HL-60/S4 treated with phorbol 12-myristate 13-acetate at 8.2 ng/mL for 4 days and 3 days (cell line): ENCODE measurements at regions not wholly inside any gene's neighbourhood (a gene's known extent, or its start where the extent isn't known, plus 50 kb on each side); places are given as distances from the start of the nearest gene placed in this dataset.

Source experiments
- in situ Hi-C: fragments of 300-500 bp; cut with MboI; formaldehyde crosslinking; loops from 2 replicates; pipeline ENCODE4 v1.15.0; 2022; ENCODE audit warnings: low sequenced_read_pairs

DNA sequence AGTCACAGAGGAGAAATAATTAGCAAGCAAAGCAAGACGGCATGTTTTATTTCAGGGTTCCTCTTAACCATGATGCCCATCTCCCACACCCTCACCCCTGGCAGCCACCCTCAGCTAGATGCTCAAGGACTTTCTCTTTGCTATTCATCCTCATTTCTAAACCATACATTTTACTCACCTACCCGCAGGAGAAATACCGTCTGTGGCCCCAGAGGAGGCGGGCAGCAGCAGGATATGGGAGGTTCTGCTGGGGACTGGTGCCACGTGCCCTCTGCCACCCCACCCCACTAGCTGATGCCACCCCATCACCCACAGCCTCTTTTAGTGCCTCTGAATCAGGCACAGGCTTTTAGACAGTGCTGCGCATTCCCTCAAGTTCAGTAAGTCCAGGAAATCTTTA is 168.7 kb upstream of the ITGB1 start:
- in situ Hi-C loops, result no loop called here

DNA sequence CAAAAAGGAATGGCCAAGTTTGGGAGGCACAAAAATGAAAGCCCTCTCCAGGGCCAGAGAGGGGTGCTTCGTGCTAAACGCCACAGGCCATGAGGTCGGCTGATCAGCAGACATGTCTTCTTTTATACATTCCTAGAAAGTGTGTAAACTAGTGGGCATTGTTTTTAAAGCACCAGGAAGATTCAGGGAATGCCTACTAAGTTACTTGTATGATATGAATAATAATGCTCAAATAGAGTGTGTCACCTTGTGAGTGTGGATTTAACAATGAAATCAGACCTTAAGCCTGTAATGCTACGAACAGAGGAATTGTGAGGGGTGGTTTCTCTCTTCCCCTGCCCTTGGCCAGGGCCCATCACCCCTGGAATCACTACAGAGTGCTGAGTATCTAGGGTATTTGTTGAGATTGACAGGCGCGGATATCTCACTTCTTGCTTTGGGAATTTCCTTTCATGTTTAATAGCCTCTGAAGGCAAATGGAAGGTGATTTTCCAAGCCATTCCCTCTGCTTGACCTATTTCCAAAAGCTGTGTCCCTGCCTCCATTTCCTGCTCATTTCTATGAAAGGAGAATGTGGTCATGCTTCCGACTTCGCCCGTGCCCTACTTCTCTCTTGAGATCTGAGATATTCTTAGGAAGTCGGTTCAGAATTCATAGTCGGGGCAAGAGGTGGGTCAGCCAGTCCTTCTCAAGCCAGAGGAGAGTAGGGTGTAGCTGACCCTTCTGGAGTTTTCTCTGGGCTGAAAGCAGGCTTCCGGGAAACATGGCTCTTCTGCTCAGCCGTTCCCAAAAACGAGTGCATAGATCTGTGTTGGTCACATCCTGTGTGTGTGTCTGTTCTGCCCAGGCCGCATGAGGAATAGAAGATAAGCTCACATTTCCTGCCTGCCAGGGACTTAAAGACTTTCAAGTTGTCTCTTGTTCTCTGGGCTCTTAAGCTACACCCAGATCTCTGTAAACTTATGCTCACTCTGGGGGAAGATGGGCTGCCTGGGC is 167.8 kb upstream of the ITGB1 start:
- in situ Hi-C loops, result no loop called here

DNA sequence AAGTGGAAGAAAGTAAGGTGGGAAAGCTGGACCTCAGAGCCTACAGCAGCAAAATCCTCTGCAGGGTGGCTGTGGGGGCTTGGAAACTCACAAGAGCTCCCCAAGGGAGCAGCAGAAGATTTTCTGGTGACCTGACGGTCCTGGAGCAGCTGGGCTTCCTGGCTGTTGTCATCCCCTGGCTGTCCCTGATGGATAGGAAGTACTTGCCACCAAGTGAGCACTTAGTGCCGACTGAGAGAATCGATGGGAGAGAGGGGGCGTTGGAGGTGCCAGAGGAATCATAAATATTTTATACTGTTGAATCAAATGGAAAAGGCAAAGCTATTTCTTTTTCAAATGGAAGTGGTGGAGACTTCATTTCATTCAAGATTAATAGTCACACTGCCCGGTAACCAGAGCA is 167.1 kb upstream of the ITGB1 start:
- in situ Hi-C loops, result no loop called here

DNA sequence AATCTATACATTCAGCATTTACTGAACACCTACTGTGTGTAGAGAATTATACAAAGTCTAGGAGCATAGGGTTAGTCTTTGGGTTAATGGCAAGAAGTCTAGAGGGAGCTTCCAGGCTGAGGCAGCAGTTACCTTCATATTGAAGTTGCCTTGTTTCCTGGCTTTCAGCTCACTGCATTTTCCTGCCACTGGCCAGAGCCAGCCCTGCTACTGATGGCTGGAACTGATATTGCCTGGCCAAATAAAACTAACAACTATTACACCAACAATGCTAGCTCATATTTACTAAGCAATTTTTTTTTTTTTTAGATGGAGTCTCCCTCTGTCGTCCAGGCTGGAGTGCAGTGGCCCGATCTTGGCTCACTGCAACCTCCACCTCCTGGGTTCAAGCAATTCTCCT is 165.7 kb upstream of the ITGB1 start:
- in situ Hi-C loops, result no loop called here

DNA sequence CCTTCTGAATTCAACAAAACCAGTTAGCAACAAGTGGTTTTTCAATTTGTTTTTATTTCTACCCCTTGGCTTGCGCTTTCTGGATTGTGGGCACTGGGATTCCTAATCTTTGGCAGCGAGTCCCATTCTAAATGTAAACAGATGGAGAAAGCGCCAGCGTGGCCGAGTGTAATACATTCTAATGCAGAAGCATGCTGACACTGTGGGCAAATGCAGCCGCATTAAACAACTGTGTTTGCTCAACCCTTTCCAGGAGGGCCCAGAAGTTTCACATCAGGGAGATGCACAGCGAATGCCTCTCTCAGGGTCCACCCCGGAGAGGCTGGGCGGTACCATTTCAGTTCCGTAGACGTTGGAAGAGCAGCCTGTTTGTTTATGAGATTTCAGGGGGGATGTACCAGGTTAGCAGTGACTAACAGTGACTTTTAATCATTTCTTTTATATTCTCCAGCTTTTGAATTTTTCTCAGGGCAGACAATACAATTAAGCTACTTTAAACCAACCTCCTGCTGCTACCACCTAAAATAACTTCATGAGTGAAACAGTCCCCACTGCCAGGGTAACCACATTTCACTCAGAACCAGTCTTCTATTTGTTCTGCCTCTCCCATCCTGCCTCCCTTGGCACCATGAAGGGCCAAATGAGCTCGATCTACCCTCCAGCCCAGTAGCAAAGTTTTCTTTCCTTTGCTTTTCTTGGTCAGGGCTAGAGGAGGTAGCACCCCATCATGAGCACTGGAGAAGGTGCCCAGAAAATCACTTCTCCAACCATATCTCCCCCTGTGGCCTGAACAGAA is 164.2 kb upstream of the ITGB1 start:
- in situ Hi-C loops, result no loop called here

DNA sequence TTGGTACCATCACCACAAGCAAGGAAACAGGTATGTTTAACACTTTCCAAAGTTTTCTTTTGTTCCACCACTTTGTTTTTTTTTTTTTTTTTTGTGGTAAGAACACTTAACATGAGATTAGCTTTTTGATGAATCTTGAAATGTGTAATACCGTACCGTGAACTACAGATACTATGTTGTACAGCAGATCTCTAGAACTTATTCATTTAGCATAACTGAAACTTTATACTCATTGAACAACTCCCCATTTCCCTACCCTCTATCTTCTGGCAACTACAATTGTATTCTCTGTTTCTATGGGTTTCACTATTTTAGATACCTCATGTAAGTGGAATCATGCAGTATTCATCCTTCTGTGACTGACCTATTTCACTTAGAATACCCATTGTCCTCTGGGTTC is 162.7 kb upstream of the ITGB1 start:
- in situ Hi-C loops, result no loop called here

DNA sequence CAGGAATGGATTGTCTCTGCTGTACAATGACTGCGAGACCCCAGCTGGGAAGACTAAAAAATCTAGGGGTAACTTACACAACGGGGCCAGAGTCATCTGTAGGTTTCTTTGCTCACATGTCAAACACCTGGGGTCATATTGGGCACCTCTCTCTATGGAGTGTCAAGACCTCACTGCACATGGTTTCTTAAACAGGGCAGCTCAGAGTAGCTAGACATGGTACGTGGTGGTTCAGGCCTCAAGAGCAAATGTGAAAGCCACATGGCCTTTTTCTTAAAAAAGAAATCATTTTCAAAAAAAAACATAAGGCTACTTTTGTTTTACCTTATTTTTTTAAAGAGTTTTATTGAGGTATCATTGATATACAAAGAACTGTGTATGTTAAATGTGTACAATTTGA is 162.2 kb upstream of the ITGB1 start:
- in situ Hi-C loops, result no loop called here

DNA sequence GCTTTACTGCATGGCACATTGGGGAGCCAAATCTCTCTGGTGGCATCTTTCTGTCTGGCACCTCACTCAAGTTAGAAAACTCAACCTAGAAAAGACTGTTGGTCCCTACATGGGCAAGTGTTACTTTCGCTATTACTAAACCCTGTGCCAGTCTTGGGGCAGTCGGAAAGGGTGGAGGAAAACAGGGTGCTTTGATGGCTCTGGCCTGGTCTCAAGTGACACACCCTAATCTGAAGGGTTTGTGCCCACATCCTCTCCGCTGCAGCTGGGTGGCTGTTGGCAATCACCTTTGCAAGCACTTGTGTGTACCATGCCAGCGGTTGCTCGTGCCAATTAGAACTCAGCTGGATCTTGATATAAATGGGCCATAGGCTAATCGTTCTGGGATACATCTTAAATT is 159.8 kb upstream of the ITGB1 start:
- in situ Hi-C loops, result no loop called here

DNA sequence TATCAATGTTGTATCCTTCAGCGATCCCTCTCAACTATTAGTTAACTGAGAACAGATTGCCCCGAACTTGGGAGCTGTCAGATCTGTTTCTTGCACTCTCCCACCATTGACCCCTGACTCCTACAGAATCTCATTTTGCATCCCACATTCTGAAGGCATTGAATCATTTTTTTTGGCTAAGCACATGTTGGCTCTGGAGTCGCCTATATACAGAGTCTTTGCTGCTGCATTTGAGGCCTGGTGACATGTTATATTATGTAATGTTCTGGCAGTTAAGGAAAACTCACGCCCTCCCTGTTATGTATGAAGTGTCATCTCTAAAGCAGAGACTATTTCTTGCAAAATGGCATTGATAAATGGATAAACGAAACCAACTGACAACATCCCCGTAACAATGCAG is 159.2 kb upstream of the ITGB1 start:
- in situ Hi-C loops, result no loop called here

DNA sequence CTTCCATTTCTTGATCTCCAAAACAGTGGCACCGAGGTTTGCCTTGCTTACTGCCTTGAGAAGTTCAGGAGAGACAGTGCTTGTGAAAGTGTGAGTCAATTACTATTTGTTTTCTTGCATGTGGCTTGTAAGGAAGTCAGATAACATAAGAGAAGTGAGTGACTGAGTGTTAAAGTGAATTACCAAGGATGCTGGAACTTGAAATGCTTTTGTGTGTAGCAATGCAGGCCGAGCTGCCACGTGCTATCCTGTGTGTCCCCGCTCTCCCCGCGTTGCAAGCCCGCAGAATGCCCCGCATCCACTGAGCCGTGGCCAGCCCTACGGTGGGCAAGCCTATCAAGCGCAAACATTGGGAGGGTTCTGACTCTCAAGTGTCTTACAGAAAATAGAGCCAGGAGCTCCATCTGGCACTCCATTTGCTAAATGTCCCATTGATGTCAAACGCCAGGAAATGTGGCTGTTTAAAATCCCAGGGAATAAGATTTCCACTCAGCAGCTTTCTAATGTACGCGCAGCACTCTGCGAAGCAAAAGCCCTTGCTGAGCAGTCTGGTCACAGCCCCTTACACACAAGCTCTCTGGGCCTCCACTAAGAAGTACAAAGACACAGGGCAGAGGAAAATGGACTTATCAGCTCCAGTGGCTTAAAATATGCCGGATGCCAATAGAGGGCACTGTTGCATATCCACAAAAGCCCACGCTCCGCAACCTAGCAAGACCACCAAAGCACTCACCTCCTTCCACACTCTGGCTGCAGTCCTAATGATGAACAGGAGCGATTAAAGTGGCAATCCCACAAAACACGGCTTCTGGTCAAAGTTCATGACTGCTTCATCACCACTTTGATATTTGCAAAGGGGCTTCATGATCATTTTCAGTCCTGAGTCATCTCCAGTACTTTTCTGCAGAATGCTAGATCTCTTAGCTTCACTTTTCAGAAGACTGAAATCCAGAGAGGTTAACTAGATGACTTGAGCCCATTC is 158.0 kb upstream of the ITGB1 start:
- in situ Hi-C loops, result no loop called here

DNA sequence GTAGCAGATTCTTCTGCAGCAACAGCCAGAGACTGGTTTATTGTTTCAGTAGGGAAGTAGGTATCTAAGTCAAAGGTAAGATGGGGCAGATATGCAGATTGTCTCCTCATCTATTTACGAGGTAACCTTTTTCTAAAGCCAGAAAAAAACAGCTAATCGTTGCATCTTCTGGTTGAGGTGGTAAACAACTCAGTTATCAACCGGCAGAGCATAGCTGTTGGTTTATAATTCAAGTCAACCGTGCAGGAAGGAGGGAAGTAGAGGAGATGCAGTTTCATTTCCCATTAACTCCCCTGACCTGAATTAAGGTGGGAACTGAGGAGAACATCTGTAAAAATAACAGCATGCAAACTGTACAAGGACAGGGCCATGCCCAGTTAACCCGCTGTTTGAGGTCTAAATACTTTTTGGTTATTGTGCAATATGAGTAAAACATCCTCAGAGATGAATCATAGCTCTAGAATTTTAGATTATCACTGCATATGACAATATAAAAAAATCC is 156.5 kb upstream of the ITGB1 start:
- in situ Hi-C loops, result no loop called here

DNA sequence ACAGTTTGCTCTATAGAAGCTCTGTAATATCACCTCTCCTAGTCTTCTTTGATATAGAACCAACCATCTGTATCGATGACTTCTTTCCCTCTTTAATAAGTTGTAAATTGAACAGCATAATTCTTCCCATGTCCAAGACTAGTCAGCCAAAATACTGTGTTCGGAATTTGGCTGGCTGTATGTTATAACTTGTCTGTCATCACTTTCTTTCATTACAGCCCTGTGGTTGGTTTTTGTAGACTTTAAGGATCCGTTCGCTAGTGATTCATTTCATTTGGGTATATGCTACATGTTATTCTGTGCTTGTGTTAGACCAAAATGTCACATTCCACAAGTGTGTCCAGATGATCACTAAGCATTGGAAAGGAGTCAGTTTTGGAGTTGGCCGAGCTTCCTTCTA is 155.4 kb upstream of the ITGB1 start:
- in situ Hi-C loops, result no loop called here

DNA sequence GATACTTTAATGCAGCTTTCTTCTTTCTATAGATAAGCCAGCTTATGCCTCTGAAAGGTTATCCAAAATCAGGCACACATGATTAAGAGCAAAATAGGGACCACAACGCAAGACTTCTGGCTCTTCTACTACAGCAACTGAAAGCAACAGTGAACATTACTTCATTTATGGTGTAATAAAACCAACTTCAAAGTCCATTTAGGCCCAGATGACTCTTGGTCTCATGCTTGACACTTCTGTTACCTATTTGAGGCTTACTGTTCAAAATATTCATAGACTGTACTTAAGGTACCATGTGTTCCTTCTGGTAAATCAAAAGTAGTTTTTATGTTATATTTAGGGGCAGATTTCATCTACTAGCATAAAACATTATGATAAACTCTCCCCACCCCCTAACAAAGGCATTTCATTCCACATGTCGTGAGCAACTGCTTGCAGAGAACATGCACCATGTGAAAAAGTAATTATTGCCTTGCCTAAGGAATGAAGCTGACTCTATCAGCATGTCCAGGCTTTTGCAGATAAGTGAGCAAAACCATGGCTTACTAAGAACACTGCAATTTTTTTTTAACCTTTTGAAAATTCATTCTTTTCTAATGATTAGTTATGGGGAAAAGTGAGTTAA is 154.9 kb upstream of the ITGB1 start:
- in situ Hi-C loops, result no loop called here

DNA sequence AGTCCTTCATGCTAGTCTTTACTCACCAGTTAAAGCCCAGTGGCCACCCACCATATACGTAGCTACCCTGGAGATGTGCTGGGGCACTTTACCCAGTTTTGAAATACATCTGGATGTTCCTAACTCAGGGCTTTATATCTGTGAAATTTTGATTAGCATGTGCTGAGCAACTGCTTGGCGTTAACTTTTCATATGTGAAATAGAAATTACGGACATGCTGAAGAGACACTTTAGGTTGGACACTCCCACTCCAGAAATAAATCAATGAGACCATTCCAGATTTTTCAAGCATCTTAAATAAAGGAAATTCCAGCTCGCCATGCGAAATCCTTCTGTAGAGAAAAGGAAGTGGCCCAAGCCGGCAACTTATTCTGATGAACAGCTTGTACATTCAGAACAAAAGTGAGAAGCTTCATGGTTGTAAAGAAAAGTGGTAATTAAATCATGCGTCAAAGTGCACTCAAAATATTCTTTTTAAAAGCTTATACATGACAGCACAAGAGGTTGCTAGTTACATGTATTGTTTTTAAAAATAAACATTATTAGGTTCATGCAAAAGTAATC is 153.5 kb upstream of the ITGB1 start:
- in situ Hi-C loops, result no loop called here

DNA sequence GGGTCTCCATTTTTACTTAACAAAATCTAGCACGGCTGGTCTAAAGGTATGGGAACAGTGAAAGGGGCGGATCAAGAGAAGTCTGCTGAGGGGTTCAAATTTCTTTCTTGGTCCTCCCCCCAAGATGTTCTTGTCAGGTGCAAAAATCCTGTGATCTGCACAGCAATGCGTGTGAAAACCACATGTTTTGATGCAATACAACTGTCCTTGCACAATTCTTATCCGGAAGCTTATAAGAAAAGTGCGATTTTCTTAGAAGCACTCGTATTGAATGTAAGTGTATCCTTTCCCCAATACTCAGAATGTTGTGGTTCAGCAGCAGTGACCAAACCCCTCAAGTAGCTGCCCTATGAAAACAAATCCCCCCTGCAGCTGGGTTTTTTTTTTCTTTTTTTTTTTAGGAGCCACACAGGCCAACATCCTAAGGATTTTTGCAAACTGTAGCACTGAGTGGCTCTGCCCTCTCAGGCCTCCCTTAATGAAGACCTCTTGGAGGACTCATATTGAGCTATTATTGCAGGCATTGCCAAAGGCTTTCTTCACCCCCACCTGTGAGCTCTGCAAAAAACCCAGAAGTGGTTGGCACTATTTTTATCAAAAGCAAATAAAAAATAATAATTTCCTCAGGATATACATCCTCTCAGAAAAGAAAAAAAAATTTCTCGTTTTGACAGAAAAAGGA is 151.9 kb upstream of the ITGB1 start:
- in situ Hi-C loops, result no loop called here

DNA sequence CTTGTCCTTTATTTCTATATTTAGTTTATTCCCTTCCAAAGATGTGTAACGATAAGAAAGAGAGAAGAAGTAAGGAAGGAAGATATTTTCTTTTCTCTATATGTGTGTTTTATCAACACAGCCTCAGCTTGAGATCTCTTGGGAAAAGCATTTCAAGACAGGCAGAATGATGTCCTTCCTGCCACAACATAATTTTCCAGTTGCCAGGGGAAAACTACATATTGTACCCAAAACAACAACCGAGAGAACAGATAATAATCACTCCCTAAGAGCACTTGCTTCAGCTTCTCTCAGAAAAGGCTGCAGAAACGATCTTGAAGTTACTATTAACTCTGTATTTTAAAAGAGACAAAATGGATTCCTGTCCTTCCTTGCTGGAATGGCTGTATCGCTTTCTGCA is 151.4 kb upstream of the ITGB1 start:
- in situ Hi-C loops, result no loop called here

DNA sequence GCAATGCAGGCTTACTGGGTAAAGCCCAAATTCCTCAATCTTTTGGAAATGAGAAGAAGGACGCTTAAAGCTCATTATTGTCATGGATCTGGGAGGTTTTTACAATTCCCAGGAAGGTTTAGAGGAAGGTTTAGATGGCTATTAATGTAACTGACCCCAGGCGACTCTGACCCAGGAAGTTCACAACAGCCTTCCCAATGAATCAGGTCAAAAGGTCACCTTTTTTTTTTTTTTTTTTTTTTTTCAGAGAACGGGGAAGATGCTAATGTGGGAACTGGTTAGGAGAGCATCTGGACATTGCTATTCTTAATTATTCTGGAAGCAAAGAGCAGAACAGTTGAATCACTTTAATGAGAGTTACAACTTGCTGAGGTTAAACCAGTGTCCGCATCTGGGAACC is 149.9 kb upstream of the ITGB1 start:
- in situ Hi-C loops, result no loop called here

DNA sequence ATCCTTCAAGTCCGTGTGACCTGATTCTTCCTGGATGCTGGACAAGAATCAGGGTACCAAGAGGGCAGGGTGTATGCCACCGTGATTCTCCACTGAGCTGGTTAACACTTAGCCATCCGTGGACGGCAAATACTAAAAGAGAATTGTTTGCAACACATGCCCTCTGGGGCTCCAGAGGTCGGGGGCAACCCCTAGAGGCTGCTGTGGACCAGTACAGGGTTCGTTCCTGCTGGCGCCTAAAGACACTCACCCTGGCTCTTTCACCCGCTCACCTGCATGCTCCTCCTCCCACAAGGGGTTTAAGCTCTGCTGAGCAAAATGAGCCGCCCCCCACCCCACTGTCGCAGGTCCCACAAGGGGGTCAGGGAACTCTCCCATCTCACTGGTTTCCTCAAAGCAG is 148.7 kb upstream of the ITGB1 start:
- in situ Hi-C loops, result no loop called here

DNA sequence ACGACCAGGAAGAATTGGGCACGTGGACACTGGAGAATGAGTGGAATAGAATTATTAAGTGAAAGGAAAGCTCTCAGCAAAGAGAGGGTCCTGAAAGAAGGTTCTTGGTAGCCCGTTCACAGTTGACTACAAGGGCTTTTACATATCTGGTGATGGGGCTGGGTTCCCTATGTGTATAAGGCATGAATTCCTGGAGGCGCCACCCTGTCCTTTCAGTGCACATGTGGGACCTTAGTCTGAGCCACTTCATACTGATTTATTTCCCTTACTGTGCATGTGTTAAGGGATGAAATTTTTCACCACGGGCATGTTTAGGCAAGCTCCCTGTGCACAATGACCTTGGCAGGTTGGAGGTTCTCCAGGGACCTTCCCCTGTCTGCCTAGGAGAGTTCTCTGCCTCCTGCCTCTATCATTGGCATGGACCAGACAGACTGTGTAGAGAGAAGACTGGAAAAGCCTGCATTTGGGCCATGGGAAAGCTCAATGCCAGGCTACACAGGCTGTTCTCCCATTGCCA is 145.9 kb upstream of the ITGB1 start:
- in situ Hi-C loops, result no loop called here
